Keratinocyte (primary cell): ENCODE measurements at regions not wholly inside any gene's neighbourhood (a gene's known extent, or its start where the extent isn't known, plus 50 kb on each side); places are given as distances from the start of the nearest gene placed in this dataset.

Experiments
- DNase-seq: peaks from one replicate; pipeline ENCODE4 v3.0.0-alpha.2; 2011; ENCODE audit warnings: low read depth, missing footprints, low spot score
- FAIRE-seq: peaks from 2 replicates; lab custom pipeline; 2011; peaks lifted over from hg19 to GRCh38; lab: Jason Lieb, UNC
- H2AFZ ChIP-seq: 2 replicates; pipeline ENCODE4 v1.6.0; 2012; ENCODE audit warnings: low read length, control low read depth, inconsistent platforms; ENCODE audit not compliant: control insufficient read depth
- H3K27ac ChIP-seq: 2 replicates; pipeline ENCODE4 v1.5.1; 2011; ENCODE audit warnings: low read length; ENCODE audit not compliant: control insufficient read depth, insufficient read depth
- H3K27me3 ChIP-seq: 3 replicates; pipeline ENCODE4 v1.6.0; 2011; ENCODE audit warnings: low read length; ENCODE audit not compliant: control insufficient read depth, insufficient read depth; ENCODE audit errors: extremely low read depth
- H3K36me3 ChIP-seq, 2 experiments: 2 replicates in 1 of 2; 3 replicates in 1 of 2; pipeline ENCODE4 v1.5.1; 2011; ENCODE audit warnings: low read length in 2 of 2, mild to moderate bottlenecking in 1 of 2; ENCODE audit not compliant: control insufficient read depth in 2 of 2, insufficient read depth in 2 of 2; ENCODE audit errors: extremely low read depth in 1 of 2
- H3K4me1 ChIP-seq: 3 replicates; pipeline ENCODE4 v1.5.1; 2011; ENCODE audit warnings: low read length; ENCODE audit not compliant: control insufficient read depth, insufficient read depth; ENCODE audit errors: extremely low read depth
- H3K4me2 ChIP-seq: 3 replicates; pipeline ENCODE4 v1.6.0; 2011; ENCODE audit warnings: low read depth, low read length; ENCODE audit not compliant: control insufficient read depth, insufficient read depth; ENCODE audit errors: extremely low read depth
- H3K4me3 ChIP-seq, 3 experiments: fragments of 200-600 bp in 1 of 3; sonication (generic) in 1 of 3; 2 replicates in 2 of 3; 3 replicates in 1 of 3; pipeline ENCODE4 v1.5.1; 2011 to 2016; ENCODE audit warnings: low read length in 3 of 3, mild to moderate bottlenecking in 3 of 3, control low read depth in 2 of 3, inconsistent platforms in 1 of 3, low read depth in 1 of 3, mixed read lengths in 1 of 3, mixed run types in 1 of 3, moderate library complexity in 1 of 3; ENCODE audit not compliant: control insufficient read depth in 2 of 3, insufficient read depth in 2 of 3; ENCODE audit errors: extremely low read depth in 1 of 3
- H3K79me2 ChIP-seq: 2 replicates; pipeline ENCODE4 v1.6.0; 2012; ENCODE audit warnings: low read length; ENCODE audit not compliant: control insufficient read depth, insufficient read depth
- H3K9ac ChIP-seq: 3 replicates; pipeline ENCODE4 v1.6.0; 2011; ENCODE audit warnings: low read length; ENCODE audit not compliant: control insufficient read depth, insufficient read depth; ENCODE audit errors: extremely low read depth
- H3K9me1 ChIP-seq: 3 replicates; pipeline ENCODE4 v1.6.0; 2011; ENCODE audit warnings: low read length; ENCODE audit not compliant: control insufficient read depth, insufficient read depth; ENCODE audit errors: extremely low read depth
- H3K9me3 ChIP-seq: 2 replicates; pipeline ENCODE4 v1.5.1; 2012; ENCODE audit warnings: low read depth, low read length; ENCODE audit not compliant: control insufficient read depth
- H4K20me1 ChIP-seq: 3 replicates; pipeline ENCODE4 v1.6.0; 2011; ENCODE audit warnings: low read length; ENCODE audit not compliant: control insufficient read depth, insufficient read depth; ENCODE audit errors: extremely low read depth
- CTCF ChIP-seq, 3 experiments: IDR thresholded peaks in 1 of 3; conservative IDR thresholded peaks in 1 of 3; optimal IDR thresholded peaks in 1 of 3; 2 replicates in 2 of 3; 3 replicates in 1 of 3; pipeline versions ENCODE3 to v1.5.1; 2011; ENCODE audit warnings: low read length in 3 of 3, mild to moderate bottlenecking in 3 of 3, moderate library complexity in 2 of 3, control low read depth in 1 of 3, inconsistent platforms in 1 of 3; ENCODE audit not compliant: insufficient read depth in 2 of 3; ENCODE audit errors: extremely low read depth in 1 of 3
- EZH2 ChIP-seq: IDR thresholded peaks from one replicate; pipeline ENCODE4 v1.6.1; 2012; ENCODE audit warnings: inconsistent platforms, mild to moderate bottlenecking, low read length, moderate library complexity
- dilution Hi-C: fragments of 300-500 bp; cut with MboI; formaldehyde crosslinking; loops from one replicate; pipeline ENCODE4 v1.7.0; 2020; ENCODE audit warnings: low sequenced_read_pairs; ENCODE audit not compliant: extremely low pct_ligation_motif_present

DNA sequence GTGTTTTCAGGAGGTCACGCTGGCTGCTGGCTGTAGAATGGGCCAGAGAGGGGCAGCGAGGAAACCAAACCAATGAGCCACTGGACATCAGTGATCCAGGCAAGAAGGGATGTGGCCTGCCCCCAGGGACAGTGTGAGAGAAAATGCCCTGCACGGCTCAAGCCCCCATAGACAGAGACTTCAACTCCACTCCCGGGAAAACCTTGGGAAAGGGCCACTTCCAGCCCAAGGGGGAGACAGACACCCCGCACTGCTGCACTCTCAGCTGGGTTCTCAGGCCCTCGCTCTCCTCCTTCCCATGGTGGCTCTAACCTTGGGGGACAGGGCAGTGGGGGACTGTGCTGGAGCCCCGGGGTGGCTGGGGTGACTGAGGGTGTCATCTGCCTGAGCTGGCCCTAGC, 172.0 kb downstream of the KATNAL1 start:
- Histone ChIP-seq H3K36me3 (no peaks in the 10 kb centered on the region), H2AFZ (no peak overlapping the region), H3K9ac (no peak overlapping the region), H3K27ac (no peak overlapping the region), H4K20me1 (no peaks in the 10 kb centered on the region), H3K4me1 (no peaks in the 10 kb centered on the region), H3K79me2 (no peaks in the 10 kb centered on the region), H3K27me3 (no peaks in the 10 kb centered on the region), H3K4me2 (no peak overlapping the region), H3K4me3 (no peak overlapping the region), H3K9me1 (no peaks in the 10 kb centered on the region), H3K9me3 (no peaks in the 10 kb centered on the region)
- no peak for FAIRE-seq
- no peak for DNase-seq
- TF ChIP-seq EZH2 (no peak), CTCF (optimal IDR thresholded peaks at IDR 0.05 in 1 of 3, IDR thresholded peaks at IDR 0.05 in 1 of 3, conservative IDR thresholded peaks at IDR 0.05 in 1 of 3; ENCODE audit: extremely low read depth in 1 of 3, insufficient read depth in 2 of 3, low read length in 3 of 3) (no peak)
- dilution Hi-C loops: no loop called here

DNA sequence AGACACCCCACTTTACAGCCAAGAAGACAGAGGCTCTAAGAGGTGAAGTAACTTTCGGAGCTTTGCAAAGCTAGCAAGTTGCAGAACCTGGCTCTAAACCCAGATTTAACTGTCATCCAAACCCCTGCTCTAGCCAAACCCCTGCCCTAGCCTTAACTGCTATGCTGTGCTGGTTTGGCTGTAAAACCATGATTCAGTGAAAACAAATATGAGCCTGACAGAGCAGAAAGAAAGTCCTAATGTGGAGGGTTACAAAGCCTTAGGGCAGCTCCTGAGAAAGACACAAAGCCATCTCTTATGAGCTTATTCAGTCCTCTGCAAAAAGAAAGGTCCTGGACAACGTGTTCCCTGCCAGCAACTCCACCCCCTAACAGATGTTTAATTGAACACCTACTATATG, 172.8 kb downstream of the KATNAL1 start:
- H3K4me1 ChIP-seq: no peaks in the 10 kb centered on the region
- no peak overlapping the region for H2AFZ ChIP-seq
- dilution Hi-C loops: no loop called here
- no peaks in the 10 kb centered on the region for H3K79me2 ChIP-seq
- no peaks in the 10 kb centered on the region for H3K9me3 ChIP-seq
- FAIRE-seq: no peak
- H3K27ac ChIP-seq: no peak overlapping the region
- H4K20me1 ChIP-seq: no peaks in the 10 kb centered on the region
- H3K36me3 ChIP-seq: no peaks in the 10 kb centered on the region
- no peaks in the 10 kb centered on the region for H3K27me3 ChIP-seq
- no peaks in the 10 kb centered on the region for H3K9me1 ChIP-seq
- no peak overlapping the region for H3K9ac ChIP-seq
- no peak overlapping the region for H3K4me3 ChIP-seq
- no peak for DNase-seq
- H3K4me2 ChIP-seq: no peak overlapping the region
- TF ChIP-seq EZH2 (no peak), CTCF (optimal IDR thresholded peaks at IDR 0.05 in 1 of 3, IDR thresholded peaks at IDR 0.05 in 1 of 3, conservative IDR thresholded peaks at IDR 0.05 in 1 of 3; ENCODE audit: extremely low read depth in 1 of 3, insufficient read depth in 2 of 3, low read length in 3 of 3) (no peak)
